Tongue (tissue), 1 donor: ENCODE measurements at regions not wholly inside any gene's neighbourhood (a gene's known extent, or its start where the extent isn't known, plus 50 kb on each side); places are given as distances from the start of the nearest gene placed in this dataset.

Experiments
- DNase-seq: peaks from one replicate; pipeline ENCODE4 v3.0.0-alpha.2; 2015

DNA sequence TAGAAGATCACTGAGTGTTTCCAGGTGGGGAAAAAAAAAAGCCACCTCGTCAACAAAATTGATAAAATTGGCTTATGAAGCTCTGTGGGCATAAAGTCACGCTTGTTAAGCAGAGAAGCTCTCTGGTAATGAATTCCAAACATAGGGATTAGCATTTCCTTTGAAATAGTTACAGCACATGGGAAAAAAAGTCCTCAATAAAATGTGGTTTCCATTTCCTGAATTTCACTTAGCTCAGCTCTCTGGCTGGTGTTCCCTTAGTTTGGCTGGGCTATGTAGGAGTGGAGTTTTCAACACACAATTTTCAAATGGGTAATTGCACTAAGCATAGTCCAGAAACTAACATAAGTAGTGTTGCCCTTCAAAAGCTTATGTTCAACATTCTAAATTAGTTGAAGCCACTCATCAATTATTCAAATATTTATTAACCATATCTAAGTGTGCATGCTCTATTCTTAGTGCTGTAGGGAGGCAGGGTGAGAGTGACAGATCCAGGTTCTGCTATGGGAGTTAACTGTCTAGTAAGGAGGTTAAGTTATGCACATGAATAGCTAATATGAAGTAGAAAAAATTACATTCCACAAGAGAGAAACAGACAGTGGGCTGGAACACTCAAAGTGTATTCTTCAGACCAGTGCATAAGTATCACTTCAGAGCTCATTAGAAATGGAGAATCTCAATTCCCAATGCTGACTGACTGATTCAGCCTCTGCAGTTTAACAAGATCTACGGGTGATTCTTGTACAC is 445.7 kb downstream of the SMARCA1 start:
- DNase-seq: peak; percentile 57

DNA sequence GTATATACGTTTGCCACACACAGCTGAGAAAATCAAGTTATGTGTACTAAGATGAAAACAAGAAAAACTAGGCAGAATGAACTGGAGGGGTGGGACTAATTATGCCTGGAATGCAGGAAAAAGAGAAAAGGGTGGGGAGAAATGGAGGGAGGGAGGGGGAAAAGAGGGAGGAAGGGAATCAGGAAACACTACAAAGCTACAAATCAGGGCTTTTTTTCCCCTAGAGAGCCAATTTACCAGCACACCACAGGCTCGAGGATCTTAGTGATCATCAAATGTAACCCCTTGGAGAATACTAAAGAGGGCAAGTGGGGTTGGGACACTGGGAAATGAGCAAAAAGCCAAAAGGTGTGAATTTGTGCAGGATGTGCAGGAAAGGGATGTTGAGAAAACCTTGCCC is 451.9 kb downstream of the SMARCA1 start:
- no peak for DNase-seq

DNA sequence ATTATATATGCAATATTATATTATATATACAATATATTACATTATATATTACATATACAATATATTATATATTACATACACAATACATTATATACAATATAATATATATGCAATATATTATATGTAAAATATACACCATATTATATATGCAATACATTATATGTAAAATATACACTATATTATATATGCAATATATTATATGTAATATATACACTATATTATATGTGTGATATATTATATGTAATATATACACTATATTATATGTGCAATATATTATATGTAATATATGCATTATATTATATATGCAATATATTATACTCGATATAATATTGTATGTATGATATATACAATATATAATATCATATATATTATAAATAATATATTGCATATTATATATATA is 457.4 kb downstream of the SMARCA1 start:
- no peak for DNase-seq

DNA sequence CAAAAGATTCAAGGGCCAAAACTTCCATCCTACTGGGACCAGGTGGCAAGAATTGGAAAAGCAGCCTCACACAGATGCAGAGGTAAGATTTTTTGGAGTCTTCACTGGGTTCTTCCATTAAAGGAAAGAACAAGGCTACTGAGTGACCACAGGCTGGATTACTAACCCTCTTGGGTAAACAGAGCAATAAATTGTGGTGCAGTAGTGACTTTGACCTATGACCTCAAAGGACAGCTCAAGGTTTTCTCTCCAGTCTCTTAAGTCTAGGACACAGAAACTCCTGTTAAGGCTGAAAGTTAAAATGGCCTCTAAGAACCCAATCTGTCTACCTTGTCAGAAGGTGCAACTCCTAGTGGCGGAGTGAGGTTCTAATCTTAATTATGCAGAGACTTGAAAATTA is 464.9 kb downstream of the SMARCA1 start:
- DNase-seq: no peak

DNA sequence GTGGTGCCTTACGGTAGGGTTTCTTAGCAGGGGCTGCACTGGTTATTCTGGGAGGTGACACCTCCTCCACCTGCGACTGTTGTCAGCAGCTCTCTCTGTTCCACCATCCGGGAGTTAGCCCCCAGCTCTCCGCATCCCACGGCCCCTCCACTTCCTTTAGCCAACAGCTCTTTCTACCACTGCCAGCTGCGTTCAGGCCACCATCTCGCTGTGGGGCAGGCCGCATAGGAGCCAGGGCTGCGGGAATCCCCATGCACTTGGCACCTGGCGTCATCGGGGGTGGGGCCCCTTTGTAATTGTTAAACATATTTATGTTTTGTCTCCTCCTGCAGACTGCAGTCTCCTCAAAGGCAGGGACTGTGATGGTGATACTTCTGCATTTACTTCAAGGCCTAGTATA is 480.2 kb downstream of the SMARCA1 start:
- no peak for DNase-seq

DNA sequence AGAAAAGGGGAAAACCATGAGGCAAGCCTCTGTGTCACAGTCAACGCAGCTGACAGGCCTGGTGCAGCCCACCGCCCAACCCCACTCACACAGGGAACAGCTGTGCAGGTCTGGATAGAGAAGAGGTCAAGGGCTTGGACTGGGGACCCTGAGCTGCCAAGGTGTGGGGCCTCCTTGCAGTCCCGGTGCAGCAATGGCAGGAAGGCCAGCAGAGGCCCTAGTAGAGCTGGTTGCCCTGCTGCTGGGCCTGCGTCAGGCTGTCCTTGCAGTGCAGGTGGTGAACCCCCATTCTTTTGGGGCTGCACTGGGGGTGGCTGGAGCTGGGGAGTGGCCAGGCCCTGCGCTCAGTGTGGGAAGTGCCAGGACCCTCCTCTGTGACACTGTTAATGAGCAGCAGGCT is 482.0 kb downstream of the SMARCA1 start:
- DNase-seq: no peak

DNA sequence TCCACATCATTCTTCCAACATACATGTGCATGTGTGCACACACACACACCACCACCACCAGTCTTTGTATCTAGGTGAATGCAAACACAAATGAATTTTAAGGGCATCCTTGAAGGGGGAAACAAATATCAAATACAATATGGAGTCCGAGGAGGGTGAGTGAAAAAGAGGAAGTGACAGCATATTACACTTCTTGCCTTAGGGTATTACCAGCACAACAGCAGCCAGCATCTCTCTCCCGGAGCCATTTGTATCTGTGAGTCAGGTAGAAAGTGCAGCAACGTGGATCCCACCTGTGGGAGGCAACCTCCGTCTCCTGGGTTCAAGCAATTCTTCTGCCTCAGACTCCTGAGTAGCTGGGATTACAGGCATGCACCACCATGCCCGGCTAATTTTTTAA is 483.2 kb downstream of the SMARCA1 start:
- no peak for DNase-seq

DNA sequence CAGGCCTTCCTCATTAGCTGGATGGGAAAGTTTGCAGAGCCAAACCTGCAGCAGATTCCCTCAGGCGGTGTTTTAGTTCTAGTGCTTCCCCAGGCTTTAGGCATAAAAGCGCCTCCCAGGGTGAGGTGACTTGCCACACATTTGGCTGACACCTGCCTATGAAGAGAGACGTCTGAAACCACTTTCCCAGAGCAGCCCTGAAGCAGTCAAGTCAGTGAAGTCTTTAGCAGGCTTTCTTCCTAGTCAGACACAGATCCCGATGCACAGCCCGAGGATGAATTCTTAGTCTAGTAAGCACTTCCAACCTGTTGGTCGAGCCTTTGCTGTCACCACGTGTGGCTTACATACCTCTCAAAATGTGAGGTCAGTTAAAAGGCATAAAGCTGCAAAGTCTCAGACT is 484.1 kb downstream of the SMARCA1 start:
- no peak for DNase-seq

DNA sequence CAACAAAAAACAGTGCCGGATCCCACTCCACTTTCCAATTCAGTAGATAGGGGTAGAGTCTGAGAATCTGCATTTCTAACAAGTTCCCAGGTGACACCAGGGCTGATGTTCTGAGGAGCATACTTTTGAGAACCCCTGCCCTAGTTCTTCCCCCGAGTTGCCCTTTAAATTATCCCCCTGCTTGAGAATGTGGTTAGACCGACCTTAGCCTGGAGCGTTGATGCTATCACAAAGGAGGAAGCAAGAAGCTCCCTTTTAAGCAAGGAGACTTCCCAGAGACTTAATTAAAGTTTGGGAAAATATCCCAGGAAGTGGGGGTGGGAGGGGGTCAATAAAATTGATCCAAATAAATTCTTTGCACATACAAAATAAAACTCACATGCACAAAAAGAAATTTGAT is 485.9 kb downstream of the SMARCA1 start:
- no peak for DNase-seq

DNA sequence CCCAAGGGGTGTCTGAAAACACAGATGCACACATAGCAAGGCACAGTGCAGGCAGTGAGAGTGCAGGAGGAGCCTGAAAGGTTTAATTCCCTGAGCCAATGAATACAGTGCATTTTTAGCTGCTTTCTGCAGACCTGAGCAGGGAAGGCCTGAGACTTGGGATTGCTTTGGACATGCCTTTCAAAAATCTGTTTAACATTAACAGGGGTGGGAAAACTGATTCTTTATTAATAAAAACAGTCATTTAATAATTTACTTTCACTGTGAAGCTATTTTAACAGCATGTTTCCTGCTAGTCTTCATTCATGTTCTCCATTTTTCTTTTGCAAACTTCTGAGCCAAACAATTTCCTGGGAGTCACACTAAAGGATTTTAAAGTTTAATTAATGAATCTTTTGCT is 488.1 kb downstream of the SMARCA1 start:
- no peak for DNase-seq

DNA sequence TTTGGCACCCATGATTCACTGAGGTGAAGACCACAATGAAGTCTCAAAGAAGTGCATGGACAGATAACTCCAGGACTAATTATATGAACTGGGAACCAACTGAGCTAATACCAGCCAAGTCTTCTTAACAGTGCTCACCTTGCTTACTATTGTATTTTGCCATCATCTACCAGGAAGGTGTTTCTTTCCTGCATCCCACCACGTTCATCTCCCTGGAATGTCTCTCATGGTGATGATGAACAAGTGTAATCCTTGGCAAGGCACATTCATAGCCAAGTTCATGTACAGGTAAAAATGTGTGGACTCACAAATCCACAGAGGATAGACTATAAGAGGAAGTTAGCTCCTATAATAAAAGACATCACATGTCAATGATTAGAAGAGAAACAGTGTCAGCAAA is 489.1 kb downstream of the SMARCA1 start:
- no peak for DNase-seq

DNA sequence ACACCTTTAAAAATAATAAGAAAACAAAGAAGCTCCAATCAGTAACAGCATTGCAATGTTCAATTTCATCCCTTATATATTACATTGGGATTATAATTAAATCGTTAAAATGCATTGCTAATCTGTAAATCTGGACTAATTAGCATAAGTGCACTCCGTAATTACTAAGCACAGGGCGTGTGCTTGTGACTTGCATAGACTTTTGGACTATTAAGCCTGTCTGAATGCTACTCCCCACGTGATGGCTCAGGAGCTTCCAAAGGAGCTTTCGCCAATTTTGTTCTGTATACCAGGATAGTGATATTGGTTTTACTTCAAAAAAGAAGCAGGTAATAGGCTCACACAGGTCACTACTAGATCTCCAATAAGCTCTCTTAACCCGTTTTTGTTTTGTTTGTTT is 497.1 kb downstream of the SMARCA1 start:
- no peak for DNase-seq

DNA sequence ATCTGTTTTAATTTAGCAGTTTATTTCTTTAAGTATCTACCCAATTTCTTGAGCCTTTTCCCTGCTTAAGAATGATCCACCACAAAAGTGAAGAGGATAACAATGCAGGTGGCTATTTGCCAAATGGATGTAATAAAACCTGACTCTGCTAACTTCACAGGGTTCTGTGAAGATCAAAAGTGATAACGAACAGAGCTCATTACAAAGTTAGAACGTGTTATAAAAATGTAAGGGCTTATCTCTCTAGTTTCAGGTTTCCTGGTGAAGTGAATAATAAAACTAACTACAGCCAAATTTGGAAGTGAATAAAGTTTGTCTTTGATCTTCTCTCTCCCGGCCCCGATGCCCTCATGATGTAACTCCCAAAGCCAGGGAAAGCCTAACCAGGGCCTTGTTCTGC is 497.9 kb downstream of the SMARCA1 start:
- no peak for DNase-seq

DNA sequence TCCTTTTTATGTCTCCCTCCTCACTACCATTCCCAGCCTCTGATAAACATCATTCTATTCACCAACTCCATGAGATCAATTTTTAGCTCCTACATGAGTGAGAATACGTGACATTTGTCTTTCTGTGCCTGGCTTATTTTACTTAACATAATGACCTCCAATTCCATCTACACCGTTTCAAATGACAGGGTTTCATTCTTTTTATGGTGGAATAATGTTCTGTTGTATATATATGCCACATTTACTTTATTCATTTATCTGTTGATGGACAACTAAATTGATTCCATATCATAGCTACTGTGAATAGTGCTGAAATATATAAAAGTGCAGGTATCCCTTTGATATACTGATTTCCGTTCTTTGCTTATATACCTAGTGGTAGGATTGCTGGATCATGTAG is 503.9 kb downstream of the SMARCA1 start:
- no peak for DNase-seq

DNA sequence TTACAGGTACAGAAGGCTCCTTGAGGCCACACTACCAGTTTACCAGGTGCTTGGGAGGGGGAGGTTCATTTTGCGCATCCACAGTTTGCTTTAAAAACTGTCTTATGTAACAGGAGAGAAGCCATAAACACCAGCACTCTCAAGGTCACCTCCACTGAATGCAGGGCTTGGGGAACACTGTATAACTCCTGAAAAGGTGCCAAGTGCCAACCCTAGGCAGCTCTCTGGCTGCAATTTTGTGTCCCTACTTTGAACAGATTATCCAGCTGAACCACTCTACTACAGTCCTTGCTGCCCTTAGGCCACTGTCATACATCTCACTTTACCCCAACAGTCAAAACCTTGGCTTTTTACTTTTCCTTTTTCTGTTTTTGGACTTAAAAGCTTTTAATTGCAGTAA is 507.9 kb downstream of the SMARCA1 start:
- no peak for DNase-seq

DNA sequence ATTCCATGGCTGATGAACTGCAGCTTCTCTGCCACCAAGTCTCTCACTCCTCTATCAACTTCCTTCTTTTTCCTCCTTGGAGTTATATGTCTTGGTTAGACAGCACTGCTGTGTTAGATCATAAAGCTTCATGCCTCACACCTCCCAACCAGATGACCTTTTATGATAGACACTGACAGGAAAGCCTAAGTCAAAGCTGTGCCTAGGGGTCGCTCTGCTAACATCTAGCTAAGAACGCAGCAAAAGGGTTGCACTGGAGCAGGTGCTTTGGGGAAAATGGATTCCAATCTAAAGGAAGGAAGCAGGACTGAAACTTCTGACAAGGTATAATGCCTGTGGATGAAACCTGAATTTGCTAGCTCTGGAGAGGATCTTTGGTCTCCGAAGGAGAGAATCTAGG is 509.7 kb downstream of the SMARCA1 start:
- DNase-seq: no peak

DNA sequence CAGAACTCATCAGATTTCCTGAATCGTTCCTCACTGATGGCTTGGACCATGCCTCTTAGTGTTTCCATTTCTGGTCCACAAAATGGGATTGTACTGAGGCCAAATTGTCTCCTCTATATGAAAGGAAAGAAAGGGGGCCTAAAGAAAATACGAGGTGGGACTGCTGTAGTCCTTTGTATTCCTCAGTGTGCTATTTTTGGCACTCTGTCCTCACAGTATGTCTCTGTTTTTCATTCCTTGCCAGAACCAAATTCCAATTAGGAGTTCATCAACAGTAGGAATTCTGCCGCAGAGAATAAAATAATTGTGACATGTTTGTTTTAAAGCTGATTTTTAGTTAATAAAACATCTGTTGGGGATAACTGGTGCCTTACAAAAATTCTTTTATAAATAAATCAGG is 515.7 kb downstream of the SMARCA1 start:
- DNase-seq: peak; percentile 2

DNA sequence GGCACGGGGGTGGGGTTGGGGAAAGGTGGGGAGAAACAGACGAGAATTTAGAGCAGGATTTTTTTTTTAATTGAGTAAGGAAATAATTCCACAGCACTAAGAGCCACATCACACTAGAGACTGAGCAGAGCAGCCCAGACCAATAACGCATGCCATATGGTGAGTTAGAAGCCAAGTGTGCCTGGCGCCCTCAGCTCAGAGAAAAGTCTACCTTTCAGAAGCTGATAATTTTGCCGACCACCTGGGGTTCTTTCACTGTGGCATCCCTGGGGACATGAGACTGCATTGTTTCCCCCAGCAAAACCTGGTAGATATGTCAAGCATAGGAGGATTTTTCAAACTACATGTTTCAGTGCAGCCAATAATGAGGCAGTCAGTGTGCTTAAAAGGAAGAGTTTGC is 516.8 kb downstream of the SMARCA1 start:
- peak; percentile 5 for DNase-seq

DNA sequence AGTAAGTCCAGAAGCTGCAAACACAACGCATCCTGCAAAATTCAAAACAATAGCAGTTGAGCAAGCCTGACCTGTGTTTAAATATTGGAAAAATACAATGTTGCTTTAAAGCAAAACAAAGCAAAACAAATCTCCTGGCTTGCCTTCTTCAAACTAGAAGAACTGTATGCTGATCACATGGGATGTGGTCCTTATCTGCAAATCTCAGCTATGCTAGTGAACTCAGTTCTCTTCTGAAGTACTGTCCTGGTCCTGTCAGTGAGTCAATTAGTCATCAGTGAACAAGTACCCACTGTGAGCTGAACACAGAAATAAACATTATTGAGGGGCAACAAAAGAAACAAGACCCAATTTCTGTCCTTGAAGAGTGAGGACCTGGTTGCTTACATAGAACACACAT is 522.5 kb downstream of the SMARCA1 start:
- no peak for DNase-seq

DNA sequence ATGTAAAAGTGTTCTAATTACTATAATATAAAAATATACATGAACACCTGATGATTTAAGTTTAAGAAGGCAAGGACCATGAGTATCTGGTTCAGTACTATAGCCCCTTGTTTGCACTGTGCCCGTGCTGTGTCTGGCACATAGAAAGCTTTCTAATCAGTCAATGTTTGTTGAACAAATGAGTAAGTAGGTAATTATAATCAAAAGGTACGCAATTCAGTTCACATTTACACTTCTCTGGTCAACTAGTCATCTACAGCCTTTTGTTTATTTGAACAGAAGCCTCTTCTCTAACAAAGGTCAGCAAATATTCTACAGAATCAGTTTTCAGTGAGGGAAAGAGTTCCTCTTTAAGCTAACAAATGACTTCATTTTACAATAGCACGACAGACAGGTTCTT is 523.3 kb downstream of the SMARCA1 start:
- DNase-seq: no peak

DNA sequence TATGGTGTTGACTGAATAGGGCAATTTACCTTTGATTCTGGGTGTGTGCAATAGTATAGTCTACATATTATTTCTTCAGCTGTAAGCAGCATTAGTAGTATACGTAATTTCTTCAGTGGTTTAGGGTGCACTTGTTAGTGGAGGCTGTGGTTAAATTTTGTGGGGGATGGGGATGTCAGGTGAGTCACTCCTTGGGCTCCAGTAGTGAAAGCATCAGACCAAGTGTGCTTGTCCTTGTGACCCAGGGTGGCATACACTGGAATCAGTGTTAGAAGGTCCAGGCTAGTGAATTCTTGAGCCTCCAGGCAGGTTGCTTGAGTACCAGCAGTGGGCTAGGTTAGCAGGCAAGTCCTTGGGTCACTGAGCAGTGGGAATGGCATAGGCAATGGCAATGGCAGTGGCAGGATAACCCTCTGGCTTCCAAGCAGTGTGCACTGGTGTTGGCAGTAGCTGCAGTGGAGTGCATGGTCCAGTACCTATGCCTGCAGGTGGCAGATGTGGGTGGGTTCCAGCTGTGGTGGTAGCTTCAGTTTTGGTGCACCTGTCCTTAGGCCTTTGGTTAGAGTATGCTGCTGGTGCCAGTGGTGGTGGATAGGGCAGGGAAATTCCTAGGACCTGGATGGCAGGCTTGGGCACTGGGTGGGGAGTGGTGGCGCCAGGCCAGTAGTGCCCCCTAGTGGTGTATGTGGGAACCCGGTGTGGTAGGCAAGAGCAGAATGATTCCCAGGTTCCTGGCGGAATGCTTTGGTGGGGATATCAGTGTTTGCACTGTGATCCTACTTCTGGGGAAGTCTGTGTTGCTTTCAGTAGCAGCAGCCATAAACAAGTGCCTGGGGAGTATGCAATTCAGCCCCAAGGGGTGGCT is 531.0 kb downstream of the SMARCA1 start:
- no peak for DNase-seq

DNA sequence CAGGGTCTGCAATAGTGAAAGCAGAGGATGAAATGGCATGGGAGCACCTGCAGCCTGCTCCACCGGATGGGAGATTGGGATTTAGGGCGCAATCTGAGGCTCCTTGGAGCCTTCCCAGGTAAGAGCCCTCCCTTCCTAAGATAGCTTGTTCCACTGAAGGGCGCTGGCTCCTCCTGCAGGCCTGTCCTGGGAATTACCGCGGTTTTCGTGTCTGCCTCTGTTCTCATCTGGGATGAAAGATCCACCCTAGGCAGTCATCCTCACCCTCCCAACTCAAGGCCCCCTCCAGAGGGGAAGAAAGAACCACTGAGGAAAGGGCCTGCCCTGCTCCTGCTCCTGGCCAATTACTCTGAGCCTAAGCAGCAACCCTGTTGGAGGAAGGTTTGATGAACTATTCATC is 547.5 kb downstream of the SMARCA1 start:
- peak; percentile 21 for DNase-seq

DNA sequence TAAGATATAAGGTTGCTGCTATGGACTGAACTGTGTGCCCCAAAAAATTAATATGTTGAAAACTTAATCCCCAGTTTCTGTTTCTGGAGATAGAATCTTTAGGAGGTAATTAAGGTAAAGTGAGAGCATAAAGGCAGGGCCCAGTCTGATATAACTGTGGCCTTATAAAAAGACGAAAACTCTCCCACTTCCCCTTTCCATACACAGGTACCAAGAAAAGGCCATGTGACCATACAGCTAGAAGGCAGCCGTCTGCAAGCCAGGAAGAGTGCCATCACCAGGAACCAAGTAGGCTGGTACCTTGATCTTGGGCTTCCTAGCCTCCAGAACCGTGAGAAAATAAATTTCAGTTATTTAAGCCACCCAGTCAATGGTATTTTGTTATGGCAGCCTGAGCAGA is 550.3 kb downstream of the SMARCA1 start:
- DNase-seq: no peak

DNA sequence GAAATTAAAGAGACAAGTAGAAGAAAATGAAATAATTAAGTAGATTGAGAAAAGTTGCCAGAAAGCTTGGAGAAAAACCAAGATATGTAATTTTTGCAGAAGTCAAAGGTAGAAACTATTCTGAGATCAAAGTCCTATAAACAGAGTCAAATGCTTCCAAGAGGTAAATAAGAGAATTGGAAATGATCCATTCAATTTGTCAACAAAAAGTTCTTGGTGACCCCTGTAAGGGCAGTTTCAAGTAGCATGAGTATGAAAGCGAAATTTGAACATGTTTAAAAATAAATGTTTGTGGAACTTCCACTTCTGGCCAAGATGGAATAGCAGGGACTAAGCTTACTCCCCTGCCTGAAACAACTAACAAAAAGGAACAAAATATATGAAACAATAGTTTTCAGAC is 562.0 kb downstream of the SMARCA1 start:
- no peak for DNase-seq
